Dermis microvascular lymphatic vessel endothelial cell (primary cell): ENCODE measurements at regions not wholly inside any gene's neighbourhood (a gene's known extent, or its start where the extent isn't known, plus 50 kb on each side); places are given as distances from the start of the nearest gene placed in this dataset.
"Not testable (repeated sequence)": the region's sequence is repeated elsewhere in the genome, so short reads cannot be mapped to it uniquely, and the experiment has no call there.

Experiments
- DNase-seq, 2 donors: peaks; one replicate each; pipeline versions ENCODE4 v3.0.0 to v3.0.0-alpha.2; 2010; ENCODE audit warnings: low read depth in 2 of 2

DNA sequence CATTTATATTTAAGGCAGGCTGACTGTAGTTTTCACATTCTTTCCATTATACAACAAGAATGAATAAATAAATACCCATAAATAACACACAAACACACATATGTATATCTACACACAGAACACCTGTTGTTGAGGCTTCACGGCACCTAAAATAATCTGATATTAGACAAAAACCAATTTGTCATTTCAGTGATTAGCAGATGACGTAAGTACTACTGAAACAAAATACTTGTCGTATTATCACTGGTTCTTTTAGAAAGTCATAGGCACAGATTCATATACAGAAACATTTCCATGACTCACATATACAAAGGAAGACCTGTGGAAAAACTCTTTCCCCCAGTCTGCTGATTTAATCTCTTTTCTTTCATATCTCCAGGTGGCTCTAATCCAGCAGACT is 1113.4 kb upstream of the FANCL start:
- no peak for DNase-seq

DNA sequence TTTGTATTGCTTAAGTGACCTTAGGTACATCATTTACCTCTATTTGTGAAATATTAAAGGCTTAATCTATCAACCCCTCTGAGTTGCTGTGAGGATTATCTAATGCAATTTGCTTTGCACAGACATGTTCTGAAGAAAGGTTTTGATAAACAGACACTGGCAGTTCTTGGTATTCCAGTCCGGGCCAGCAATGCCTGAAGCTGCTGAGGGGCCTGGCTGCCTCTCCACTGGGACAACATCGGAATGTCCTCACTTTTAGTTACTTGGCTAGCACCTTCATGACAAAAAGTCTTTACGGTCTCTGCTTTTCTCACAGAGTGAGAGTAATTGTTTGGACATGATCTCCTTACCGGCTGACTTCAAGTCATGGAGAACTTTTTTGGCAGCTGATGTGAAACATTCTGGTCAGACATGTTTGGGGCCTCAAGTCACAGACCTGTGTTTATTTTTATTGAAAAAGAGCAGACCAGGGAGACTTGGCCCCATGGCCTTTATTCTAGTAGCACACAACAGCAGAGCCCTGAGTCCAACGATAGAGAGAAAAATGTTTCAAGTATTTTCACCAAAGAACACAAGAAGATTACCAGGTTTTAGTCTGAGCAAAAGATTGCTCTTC is 1112.3 kb upstream of the FANCL start:
- DNase-seq, result no peak

DNA sequence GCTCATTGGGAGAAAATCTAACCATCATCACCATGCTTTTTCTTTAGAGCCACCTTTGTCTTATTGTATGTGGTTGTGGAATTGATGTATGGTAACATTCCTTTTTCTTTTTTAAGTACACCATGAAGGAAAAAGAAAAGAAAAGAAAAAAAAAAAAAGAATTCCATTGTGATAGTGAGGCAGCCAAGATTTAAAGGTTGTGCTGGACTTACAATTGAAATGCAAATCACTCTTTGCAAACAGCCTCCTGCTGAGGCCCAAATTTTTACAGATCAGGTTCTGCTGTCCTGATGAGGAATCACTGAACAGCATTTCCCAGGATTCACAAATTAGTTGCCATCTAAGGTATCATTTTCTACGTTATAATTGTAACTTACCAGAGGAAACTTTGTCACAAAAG is 1101.0 kb upstream of the FANCL start:
- DNase-seq, result no peak

DNA sequence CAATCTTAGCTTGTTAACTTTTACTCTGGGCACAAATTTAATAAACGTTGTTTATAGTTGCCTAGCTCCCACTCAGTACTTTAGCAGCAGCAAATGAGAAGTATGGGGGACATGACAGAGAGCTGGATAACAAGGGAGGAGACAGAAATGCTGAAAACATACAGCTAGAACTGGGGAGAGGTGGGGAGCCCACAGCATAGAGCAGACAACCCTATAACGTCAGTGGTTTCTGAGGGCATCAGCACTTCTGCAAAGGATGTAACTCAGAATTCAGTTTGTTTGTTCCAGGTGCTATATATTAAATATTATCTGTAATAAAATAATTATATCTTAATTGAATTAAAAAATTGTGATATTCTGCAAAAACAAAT is 1098.7 kb upstream of the FANCL start:
- DNase-seq, result no peak

DNA sequence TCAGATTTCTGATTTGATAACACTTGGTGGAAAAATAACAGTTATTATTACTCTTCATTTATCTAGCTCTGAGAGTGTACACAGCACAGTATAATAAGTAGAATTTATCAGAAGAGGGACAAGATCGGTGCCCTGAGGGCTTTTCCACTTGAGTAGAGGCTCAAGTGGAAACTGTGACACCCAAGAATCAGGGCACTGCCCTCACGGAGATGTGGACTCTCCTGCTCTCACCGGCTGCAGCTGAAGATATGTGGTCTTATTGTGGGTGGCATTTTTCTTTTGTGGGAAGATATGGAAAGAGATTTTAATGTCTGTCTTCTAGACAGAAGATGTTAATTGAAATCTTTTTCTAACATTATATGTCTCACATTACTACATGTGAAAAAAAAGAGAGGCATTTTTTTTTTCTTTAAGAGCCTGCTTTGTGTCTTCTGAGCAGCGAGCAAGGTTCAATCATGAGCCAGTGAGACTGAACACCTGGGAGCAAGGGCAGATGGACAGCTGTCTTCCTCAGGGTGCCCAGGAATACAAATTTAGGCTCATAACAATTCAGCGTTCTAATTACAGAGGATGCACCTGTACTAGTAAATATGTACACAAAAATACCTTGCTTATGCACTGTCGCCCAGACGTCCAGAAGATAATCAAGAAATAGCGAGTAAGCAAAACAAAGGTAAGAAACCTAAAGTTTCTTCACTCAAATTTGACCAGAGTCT is 1098.2 kb upstream of the FANCL start:
- no peak for DNase-seq

DNA sequence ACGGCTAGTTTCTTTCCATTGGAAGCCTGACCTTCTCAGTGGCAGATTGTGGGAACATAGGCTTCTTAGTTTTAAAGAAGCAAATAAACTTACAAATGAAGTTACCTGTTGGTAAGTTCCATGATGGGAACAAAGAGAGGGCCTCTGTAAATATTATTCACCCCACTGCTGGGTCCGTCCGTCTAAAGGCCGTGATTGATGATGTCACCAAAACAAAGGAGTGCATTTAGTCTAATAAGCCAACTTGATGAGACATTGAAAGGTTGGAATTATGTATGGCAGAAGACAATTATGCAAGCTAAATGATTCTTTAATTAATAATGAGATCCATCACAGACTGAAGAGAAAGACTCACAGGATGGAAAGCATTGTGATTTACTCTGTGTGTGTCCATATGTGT is 1091.9 kb upstream of the FANCL start:
- no peak for DNase-seq

DNA sequence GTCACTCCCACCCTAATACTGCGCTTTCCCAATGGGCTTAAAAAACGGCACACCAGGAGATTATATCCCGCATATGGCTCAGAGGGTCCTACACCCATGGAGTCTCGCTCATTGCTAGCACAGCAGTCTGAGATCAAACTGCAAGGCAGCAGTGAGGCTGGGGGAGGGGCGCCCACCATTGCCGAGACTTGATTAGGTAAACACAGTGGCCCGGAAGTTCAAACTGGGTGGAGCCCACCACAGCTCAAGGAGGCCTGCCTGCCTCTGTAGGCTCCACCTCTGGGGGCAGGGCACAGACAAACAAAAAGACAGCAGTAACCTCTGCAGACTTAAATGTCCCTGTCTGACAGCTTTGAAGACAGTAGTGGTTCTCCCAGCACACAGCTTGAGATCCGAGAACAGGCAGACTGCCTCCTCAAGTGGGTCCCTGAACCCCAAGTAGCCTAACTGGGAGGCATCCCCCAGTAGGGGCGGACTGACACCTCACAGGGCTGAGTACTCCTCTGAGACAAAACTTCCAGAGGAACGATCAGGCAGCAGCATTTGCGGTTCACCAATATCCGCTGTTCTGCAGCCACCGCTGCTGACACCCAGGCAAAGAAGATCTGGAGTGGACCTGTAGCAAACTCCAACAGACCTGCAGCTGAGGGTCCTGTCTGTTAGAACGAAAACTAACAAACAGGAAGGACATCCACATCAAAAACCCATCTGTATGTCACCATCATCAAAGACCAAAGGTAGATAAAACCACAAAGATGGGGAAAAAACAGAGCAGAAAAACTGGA is 1085.6 kb upstream of the FANCL start:
- not testable (repeated sequence) for DNase-seq

DNA sequence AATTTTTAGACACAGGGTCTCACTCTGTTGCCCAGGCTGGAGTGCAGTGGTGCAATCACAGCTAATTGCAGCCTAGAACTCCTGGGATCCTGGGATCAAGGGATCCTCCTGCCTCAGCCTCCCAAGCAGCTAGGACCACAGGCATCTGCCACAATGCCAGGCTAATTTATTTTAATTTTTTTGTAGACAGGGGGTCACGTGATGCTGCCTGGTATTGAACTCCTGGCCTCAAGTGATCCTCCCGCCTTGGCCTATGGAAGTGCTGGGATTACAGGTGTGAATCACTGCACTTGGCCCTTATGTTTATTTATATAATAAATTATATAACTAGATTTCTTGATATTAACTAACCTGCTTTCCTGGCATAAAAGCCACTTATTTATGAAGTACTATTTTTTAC is 1081.7 kb upstream of the FANCL start:
- DNase-seq, result no peak

DNA sequence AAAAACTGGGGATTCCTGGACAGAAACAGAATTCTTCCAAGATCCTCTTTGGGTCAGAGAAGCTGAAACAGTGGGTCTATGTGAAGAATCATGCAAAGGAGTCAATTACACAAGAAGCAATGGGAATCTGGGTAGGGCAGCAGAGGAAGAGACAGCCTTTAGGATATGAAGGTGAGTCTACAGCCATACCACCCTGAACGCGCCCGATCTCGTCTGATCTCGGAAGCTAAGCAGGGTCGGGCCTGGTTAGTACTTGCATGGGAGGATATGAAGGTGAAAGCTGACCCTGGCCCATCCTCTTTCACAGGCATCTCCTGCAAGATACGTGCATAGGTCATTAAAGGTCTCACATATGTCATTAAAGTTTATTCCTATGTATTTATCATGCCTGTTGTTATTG is 1080.9 kb upstream of the FANCL start:
- DNase-seq, result no peak

DNA sequence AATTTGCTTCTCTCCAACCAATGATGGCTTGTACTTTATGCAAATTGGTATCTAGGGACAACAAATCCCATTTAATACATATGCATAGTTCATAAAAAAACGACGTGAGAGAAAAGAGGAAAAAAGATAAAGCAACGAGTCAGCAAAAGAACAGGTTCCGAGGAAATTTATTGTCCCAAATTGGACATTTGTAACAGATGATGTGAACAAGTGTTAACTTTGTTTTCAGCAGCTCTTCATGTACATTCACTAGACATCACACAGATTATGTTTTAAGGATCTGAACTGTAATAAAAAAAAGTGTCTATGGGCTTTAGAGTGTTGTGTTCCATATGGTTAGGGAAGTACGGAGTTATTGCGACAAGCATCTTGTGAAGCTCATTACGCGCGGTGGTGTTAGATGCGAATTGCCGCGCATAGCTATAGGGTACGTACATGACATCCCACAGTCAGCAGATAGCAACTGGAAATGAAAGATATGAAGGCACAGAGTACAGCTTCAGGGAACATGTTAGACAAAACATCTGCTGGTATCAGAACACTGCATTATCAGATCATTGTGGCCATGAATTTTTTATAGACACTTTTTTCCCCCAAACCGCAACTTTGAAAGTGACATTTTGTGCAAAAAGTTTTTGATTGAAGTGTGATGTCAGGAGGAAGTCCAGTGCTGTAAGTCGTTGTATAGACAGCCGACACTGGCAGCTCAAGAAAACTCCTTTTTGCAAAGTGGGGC is 1073.1 kb upstream of the FANCL start:
- DNase-seq, result no peak

DNA sequence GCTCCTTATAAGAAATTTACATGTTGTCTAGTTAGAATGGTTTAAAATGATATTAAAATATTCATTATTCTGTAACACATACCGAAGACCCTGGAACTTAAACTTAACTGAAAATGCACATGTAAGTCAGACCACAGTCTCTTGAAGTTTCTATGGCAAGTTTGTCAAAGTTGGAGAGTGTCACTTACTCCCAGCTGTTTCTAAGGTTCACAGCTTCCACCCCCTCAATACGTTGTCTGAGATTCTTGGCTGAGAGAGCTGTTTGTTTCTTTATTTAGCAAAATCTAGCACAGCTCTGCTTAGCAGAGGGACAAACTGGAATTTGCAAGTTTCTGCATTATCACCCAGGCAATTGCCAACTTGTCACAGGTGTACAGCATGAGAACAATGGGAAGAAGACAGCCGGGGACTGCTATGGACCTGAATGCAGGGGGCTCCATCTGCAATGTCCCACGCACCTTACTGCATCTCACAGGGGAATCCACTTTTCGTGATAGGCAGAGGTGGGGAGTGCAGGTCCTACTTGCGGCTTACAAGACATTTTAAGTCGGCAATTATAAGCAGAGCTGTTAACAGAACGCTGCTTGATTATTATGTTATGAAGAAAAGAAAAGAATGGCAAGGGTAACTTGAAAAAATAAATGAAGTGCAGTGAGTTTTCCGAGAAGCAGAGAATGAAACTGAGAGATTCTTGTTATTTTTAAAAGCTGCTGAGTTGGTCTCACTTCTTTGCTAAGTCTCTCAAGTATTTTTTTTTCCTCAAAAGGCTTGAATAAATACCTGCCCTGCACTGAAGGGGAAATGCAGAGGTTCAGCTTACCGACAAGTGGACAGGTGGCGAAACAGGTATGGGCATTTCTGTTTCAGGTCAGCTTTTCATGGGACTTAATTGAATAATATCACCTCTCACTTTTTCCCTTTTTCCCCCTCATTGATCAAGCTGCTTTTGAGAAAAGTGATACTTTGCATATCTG is 1072.1 kb upstream of the FANCL start:
- no peak for DNase-seq

DNA sequence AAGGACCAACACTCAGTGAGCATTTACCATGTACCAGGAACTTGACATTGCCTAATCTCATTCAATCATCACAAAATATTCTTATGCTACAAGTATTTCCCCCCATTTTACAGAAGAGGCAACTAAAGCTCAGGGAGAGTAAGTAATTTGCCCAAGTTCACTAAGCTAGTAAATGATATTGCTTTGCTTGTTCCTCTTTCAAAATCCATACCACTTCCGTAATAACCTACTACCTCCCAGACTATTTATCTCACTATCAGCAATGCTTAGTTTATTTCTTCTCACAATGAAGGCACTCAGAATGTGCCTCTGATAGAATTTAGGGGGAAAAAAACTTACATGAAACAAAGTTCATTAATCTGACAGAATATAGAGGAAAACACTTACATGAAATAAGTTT is 1070.9 kb upstream of the FANCL start:
- DNase-seq, result no peak

DNA sequence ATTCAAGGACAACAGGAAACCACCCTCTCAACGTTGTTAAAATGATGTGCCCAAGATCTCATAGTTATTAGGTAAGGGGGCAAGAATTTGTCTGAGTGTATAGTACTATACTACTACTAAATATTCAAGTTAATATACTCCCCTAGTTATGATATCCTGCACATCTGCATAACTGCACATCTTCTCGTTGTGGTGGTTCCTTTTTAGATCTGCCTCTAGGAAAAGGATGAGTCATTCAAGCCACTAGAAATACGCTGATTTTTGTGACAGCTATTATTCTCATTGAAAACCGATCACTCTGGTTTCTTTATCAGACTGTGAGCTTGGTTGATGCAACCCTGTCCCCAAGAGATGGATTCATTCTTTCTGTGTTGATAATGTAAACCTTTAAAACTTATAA is 1067.0 kb upstream of the FANCL start:
- DNase-seq, result no peak

DNA sequence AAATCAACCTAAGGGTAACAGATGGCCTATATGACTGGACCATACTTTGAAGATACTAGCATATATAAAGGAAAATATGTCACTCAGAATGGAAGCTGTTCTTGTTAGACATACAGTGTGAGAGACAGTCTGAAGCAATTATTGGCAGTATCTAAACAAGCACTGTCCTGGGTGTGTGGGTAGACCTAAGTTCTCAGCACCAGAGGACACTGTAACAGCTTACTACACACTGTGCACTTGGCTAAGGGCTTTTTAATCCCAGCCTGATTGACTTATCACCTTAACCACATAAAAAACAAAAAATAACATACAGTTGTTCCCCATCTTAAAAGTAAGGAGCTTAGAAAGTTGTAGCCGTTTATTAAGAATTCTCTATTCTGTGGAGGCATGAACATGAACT is 1066.1 kb upstream of the FANCL start:
- no peak for DNase-seq

DNA sequence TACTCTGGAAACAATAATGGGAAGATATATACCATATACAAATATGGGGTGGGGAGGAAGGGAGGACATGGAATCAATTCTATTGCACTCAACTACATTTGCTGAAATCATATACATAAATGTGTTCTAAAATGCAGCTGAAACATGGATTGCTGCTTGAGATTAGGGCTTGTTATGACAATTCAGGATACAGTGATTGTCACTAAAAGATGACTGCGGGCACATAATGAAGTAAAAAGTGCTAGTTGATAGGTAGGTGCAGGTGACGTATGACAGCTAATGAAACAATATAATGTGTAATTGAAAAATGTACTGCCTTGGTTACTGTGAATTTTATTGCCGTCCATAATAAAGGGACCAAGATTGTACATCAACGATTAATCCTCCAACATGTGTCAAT is 1062.1 kb upstream of the FANCL start:
- DNase-seq, result no peak

DNA sequence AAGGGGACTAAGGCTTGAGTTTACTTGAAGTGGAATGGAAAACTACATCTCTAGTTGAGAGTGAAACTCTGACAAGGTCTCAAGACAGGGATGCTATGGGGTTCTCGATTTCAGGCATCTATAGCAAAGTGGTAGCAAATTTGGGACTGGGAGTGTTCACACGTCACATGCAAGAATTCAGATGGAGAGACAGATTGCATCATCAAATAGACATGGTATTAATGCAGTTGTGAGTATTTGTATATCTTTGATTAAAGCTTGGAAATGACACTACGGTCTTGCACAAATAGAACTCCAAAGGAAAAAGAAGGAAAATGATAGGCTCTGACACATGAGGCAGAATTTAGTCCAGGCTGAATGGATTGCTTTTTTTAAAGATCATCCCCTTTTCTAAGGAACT is 1061.6 kb upstream of the FANCL start:
- no peak for DNase-seq

DNA sequence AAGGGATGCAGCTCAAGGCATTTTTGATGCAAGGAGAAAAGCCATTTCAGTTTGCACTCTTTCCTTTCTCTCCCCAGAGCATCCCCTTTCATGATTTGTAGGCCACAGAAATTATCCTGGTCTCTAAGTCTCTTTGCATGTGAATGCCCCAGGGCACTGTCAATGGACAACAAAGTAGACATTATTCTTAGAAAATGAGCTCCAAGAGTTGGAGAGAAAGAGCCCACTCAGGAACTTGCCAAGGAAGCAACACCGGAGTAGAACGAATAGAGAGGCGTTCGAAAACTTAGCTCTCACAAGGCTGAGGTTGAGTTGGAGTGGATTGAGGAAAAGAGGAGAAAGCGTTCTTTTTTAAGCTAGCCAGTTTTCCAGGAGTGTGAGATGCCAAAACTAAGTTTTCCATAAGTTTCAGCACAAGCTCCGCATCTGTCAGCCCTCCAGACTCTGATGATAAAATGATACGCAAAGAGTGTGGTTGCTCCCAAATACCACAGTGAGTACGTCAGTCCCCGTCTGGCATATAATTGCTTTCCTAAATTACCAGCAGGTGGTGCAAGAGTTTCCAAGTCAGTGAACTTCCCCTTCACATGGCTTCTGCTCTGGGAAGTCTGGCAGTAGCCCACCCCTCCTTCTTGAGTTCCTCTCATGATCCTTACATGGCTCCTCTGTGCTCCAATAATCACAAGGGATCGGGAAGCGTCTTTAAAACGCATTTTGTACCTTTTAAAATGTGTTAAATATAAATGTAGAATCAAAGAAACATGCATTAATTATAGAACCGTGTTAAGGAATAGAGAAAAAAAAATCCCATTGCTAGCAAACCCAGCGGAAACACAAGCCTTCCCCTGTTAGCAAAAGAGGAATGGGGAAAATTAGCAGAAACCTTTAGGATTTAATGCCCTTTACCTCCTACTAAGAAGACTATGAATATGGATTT is 1060.6 kb upstream of the FANCL start:
- peak; percentile 23 to 34 for DNase-seq

DNA sequence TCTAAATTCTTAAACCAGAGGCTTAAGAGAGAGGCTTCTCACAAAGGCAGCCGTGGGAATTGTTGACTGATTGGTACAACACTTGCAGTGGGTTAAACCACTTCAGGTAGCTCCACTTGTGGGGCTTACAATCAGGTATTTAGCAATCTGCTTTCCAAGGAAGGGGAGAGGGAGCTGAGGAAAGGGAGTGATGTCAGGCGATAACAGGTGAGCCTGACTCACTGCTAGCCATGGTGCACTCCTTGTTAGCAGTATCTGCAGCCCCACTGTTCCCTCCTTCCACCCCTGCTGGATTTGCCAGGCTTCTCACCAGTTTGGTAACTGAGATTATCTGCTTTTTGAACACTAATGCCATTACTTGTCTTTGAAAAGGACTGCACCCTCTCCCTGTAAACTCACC is 1056.7 kb upstream of the FANCL start:
- no peak for DNase-seq

DNA sequence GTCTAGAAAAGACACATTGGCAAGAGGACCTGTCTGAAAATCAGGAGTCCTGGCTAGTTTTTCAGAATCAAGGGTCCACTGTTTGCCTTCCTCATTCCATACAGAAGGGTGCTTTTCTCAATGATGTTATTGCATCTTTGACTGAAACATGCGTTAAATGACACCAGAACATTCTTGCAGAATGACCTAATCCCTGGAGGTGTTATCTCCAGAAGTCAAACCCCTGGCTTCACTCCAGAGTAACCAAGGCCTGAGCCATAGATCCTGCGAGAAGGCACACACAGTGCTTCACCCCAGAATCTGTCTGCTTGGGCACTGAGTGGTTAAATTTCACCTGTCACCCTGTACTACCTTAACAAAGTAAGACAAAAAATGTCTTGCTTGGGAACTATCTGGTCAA is 1055.2 kb upstream of the FANCL start:
- no peak for DNase-seq
